ENCODE measurements at regions not wholly inside any gene's neighbourhood (a gene's known extent, or its start where the extent isn't known, plus 50 kb on each side); places are given as distances from the start of the nearest gene placed in this dataset.

DNA sequence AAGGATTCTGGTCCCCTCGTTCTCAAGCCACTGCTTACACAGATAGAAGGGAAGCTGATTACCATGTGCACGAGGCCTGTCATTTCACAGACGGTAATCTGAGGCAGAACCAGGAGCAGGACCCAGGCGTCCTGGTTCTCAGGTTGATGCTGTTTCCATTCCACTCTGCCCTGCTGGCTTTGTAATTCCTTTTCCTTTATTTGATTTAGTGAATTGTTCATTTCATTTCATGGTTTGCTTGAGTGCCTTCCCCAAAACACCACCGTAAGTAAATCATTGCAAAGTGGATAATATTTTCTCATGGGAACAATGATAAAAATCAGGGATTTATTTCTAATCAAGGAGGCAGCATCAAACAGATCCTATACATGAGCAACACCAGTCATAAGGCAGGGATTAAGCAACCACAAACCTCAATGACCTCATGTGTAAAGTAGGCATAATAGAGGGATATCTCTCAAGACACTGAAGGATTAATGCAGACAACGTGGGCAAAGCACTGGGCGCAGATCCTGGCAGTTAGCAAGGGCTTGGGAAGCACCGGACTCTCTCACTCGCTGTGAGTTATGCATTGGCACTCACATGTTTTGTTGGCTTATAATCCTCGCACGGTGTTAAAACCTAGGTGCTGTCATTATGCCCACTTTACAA is 229.5 kb upstream of the FOXQ1 start:
- TF ChIP-seq POLR2A (IDR thresholded peaks at IDR 0.05), result no peak
- TF ChIP-seq, protein P1, sequence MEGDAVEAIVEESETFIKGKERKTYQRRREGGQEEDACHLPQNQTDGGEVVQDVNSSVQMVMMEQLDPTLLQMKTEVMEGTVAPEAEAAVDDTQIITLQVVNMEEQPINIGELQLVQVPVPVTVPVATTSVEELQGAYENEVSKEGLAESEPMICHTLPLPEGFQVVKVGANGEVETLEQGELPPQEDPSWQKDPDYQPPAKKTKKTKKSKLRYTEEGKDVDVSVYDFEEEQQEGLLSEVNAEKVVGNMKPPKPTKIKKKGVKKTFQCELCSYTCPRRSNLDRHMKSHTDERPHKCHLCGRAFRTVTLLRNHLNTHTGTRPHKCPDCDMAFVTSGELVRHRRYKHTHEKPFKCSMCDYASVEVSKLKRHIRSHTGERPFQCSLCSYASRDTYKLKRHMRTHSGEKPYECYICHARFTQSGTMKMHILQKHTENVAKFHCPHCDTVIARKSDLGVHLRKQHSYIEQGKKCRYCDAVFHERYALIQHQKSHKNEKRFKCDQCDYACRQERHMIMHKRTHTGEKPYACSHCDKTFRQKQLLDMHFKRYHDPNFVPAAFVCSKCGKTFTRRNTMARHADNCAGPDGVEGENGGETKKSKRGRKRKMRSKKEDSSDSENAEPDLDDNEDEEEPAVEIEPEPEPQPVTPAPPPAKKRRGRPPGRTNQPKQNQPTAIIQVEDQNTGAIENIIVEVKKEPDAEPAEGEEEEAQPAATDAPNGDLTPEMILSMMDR (IDR thresholded peaks at IDR 0.05), result no peak
